CD14-positive monocyte (primary cell): ENCODE measurements at regions not wholly inside any gene's neighbourhood (a gene's known extent, or its start where the extent isn't known, plus 50 kb on each side); places are given as distances from the start of the nearest gene placed in this dataset.

Experiments
- DNase-seq, 3 donors: peaks; one replicate each; pipeline ENCODE4 v3.0.0-alpha.2; 2011 to 2022
- H2AFZ ChIP-seq: 2 replicates; pipeline ENCODE4 v1.6.0; 2012; ENCODE audit warnings: mild to moderate bottlenecking, low read depth, low read length, inconsistent platforms; ENCODE audit not compliant: insufficient read depth, poor library complexity, severe bottlenecking
- H3K27ac ChIP-seq, 2 donors: 1 replicate in 1 of 2; 2 replicates in 1 of 2; pipeline ENCODE4 v1.5.1; 2012 to 2013; ENCODE audit warnings: low read length in 2 of 2, control low read depth in 1 of 2, inconsistent platforms in 1 of 2, low read depth in 1 of 2, mild to moderate bottlenecking in 1 of 2
- H3K27me3 ChIP-seq, 2 donors: one replicate each; pipeline versions ENCODE4 v1.6.0 to v1.6.1; 2011 to 2013; ENCODE audit warnings: low read length in 2 of 2; ENCODE audit not compliant: control insufficient read depth in 2 of 2, insufficient read depth in 2 of 2
- H3K36me3 ChIP-seq, 2 donors: replicated peaks in 1 of 2; 1 replicate in 1 of 2; 2 replicates in 1 of 2; pipeline versions ENCODE4 v1.5.1 to v1.6.1; 2012 to 2013; ENCODE audit warnings: low read length in 2 of 2, control low read depth in 1 of 2, inconsistent platforms in 1 of 2, mild to moderate bottlenecking in 1 of 2; ENCODE audit not compliant: insufficient read depth in 2 of 2, control insufficient read depth in 1 of 2
- H3K4me1 ChIP-seq, 2 donors: 1 replicate in 1 of 2; 2 replicates in 1 of 2; pipeline versions ENCODE4 v1.5.1 to v1.6.1; 2012 to 2013; ENCODE audit warnings: low read length in 2 of 2, control low read depth in 1 of 2, inconsistent platforms in 1 of 2, mild to moderate bottlenecking in 1 of 2, moderate library complexity in 1 of 2; ENCODE audit not compliant: insufficient read depth in 2 of 2, control insufficient read depth in 1 of 2
- H3K4me2 ChIP-seq: replicated peaks from 2 replicates; pipeline ENCODE3; 2012; ENCODE audit warnings: low read length, moderate library complexity, mild to moderate bottlenecking; ENCODE audit not compliant: poor library complexity, severe bottlenecking; ENCODE audit errors: extremely low read depth
- H3K4me3 ChIP-seq, 3 experiments: fragments of 200-600 bp in 1 of 3; sonication (generic) in 1 of 3; replicated peaks in 1 of 3; 1 replicate in 2 of 3; 2 replicates in 1 of 3; pipeline ENCODE4 v1.5.1; 2011 to 2013; ENCODE audit warnings: low read length in 3 of 3, mild to moderate bottlenecking in 3 of 3, control low read depth in 2 of 3, low read depth in 2 of 3, inconsistent platforms in 1 of 3, moderate library complexity in 1 of 3
- H3K79me2 ChIP-seq: 2 replicates; pipeline ENCODE4 v1.6.0; 2012; ENCODE audit warnings: mild to moderate bottlenecking, control low read depth, inconsistent platforms, low read length, moderate library complexity; ENCODE audit not compliant: insufficient read depth
- H3K9ac ChIP-seq: 2 replicates; pipeline ENCODE4 v1.6.0; 2017; ENCODE audit warnings: low read length, mild to moderate bottlenecking; ENCODE audit not compliant: insufficient read depth, poor library complexity, severe bottlenecking
- H3K9me3 ChIP-seq, 2 donors: replicated peaks in 1 of 2; 1 replicate in 1 of 2; 2 replicates in 1 of 2; pipeline versions ENCODE4 v1.5.1 to v1.6.1; 2012 to 2013; ENCODE audit warnings: low read length in 2 of 2, control low read depth in 1 of 2; ENCODE audit not compliant: control insufficient read depth in 1 of 2, insufficient read depth in 1 of 2
- H4K20me1 ChIP-seq: 2 replicates; pipeline ENCODE4 v1.6.0; 2012; ENCODE audit warnings: mild to moderate bottlenecking, low read length, control low read depth, moderate library complexity; ENCODE audit not compliant: insufficient read depth
- H3K27ac Mint-ChIP-seq, 7 donors: one replicate each; pipeline ENCODE4 v1.8.0; 2020; ENCODE audit warnings: mild to moderate bottlenecking in 7 of 7, mixed read lengths in 7 of 7, moderate library complexity in 6 of 7, inconsistent platforms in 2 of 7
- H3K27me3 Mint-ChIP-seq, 3 donors: one replicate each; pipeline ENCODE4 v1.8.0; 2021 to 2022; ENCODE audit warnings: low read depth in 3 of 3, mild to moderate bottlenecking in 3 of 3, mixed read lengths in 3 of 3, moderate library complexity in 3 of 3, inconsistent platforms in 1 of 3
- H3K36me3 Mint-ChIP-seq, 2 donors: one replicate each; pipeline ENCODE4 v1.8.0; 2020; ENCODE audit warnings: mixed read lengths in 2 of 2, inconsistent platforms in 1 of 2, mild to moderate bottlenecking in 1 of 2
- H3K4me1 Mint-ChIP-seq: one replicate; pipeline ENCODE4 v1.8.0; 2020; ENCODE audit warnings: mild to moderate bottlenecking, mixed read lengths
- H3K4me3 Mint-ChIP-seq, 2 donors: one replicate each; pipeline ENCODE4 v1.8.0; 2020; ENCODE audit warnings: mild to moderate bottlenecking in 2 of 2, mixed read lengths in 2 of 2, moderate library complexity in 1 of 2
- H3K9me3 Mint-ChIP-seq, 7 donors: one replicate each; pipeline ENCODE4 v1.8.0; 2020 to 2022; ENCODE audit warnings: mixed read lengths in 7 of 7, mild to moderate bottlenecking in 6 of 7, moderate library complexity in 6 of 7, inconsistent platforms in 2 of 7
- CTCF ChIP-seq: fragments of 200-600 bp; IDR thresholded peaks from one replicate; pipeline ENCODE4 v1.8.0; 2022; ENCODE audit warnings: antibody characterized with exemption, mild to moderate bottlenecking
- WGBS: methylation state at CpG from one replicate; pipeline ENCODE4 v1.1.5; 2013; ENCODE audit warnings: missing lambda C conversion rate; ENCODE audit not compliant: insufficient coverage; 5-methylcytosine and 5-hydroxymethylcytosine counted together
- intact Hi-C, 2 donors: fragments of 100-400 bp; cut with micrococcal nuclease; formaldehyde crosslinking; loops; one replicate each; pipeline versions ENCODE4 v1.15.0 to v1.15.1; 2023

GRCh38 chr17:65447823-65448222 is 113.6 kb downstream of the AXIN2 start:
- no peak overlapping the region for H3K27ac ChIP-seq
- peaks cover 0 to 3% of the 10 kb centered on the region in 2 donors for H3K9me3 ChIP-seq
- intact Hi-C loops, result no loop called here
- no peak for TF ChIP-seq CTCF
- H3K4me3 ChIP-seq, result no peak overlapping the region
- no peaks in the 10 kb centered on the region for H3K79me2 ChIP-seq
- H3K36me3 ChIP-seq, result no peaks in the 10 kb centered on the region
- H3K27me3 Mint-ChIP-seq, result peaks cover 2 to 11% (median 2%) of the 10 kb centered on the region in 3 donors
- DNase-seq, result no peak
- H2AFZ ChIP-seq, result no peak overlapping the region
- no peaks in the 10 kb centered on the region for H3K4me1 ChIP-seq
- H3K9me3 Mint-ChIP-seq, result peaks cover 0 to 18% (median 4%) of the 10 kb centered on the region in 7 donors
- H3K27ac Mint-ChIP-seq, result no peak overlapping the region
- H4K20me1 ChIP-seq, result no peaks in the 10 kb centered on the region
- H3K4me3 Mint-ChIP-seq, result no peak overlapping the region
- H3K4me2 ChIP-seq, result no peak overlapping the region
- H3K9ac ChIP-seq, result no peak overlapping the region
- H3K4me1 Mint-ChIP-seq, result no peaks in the 10 kb centered on the region
- H3K27me3 ChIP-seq, result no peaks in the 10 kb centered on the region
- no peaks in the 10 kb centered on the region for H3K36me3 Mint-ChIP-seq
- no CpG with 5 or more reads among the region's 2 CpGs for whole genome bisulfite sequencing

GRCh38 chr17:65446838-65447526 is 114.5 kb downstream of the AXIN2 start:
- no peaks in the 10 kb centered on the region for H3K36me3 Mint-ChIP-seq
- peaks cover 0 to 3% of the 10 kb centered on the region in 2 donors for H3K9me3 ChIP-seq
- no peak overlapping the region for H3K27ac Mint-ChIP-seq

More at GRCh38 chr17:65446838-65447526, 114.5 kb downstream of the AXIN2 start:
- Histone ChIP-seq H4K20me1 (no peaks in the 10 kb centered on the region), H2AFZ (no peak overlapping the region), H3K79me2 (no peaks in the 10 kb centered on the region), H3K27me3 (no peaks in the 10 kb centered on the region), H3K9ac (no peak overlapping the region), H3K4me1 (no peaks in the 10 kb centered on the region), H3K4me2 (no peak overlapping the region), H3K4me3 (no peak overlapping the region), H3K36me3 (no peaks in the 10 kb centered on the region), H3K27ac (no peak overlapping the region)
- peaks cover 0 to 14% (median 3%) of the 10 kb centered on the region in 7 donors for H3K9me3 Mint-ChIP-seq
- intact Hi-C loops, result no loop called here
- DNase-seq, result no peak
- TF ChIP-seq CTCF, result no peak
- WGBS, result 86% methylated on average over 6 of the region's 6 CpGs
- H3K4me1 Mint-ChIP-seq, result no peaks in the 10 kb centered on the region
- H3K4me3 Mint-ChIP-seq, result no peak overlapping the region
- peaks cover 2 to 9% (median 2%) of the 10 kb centered on the region in 3 donors for H3K27me3 Mint-ChIP-seq
